ENCODE measurements at regions not wholly inside any gene's neighbourhood (a gene's known extent, or its start where the extent isn't known, plus 50 kb on each side); places are given as distances from the start of the nearest gene placed in this dataset.

GRCh38 chr10:130809181-130809580 is 502.3 kb downstream of the TCERG1L start:
- H3K9me3 ChIP-seq (ENCODE audit: control insufficient read depth, low read depth, low read length): no peaks in the 10 kb centered on the region
- Mint-ChIP-seq H3K36me3 (ENCODE audit: insufficient read depth in 1 of 3, low read depth in 3 of 3) (no peaks in the 10 kb centered on the region), H3K9me3 (no peaks in the 10 kb centered on the region)

More at GRCh38 chr10:130809181-130809580, 502.3 kb downstream of the TCERG1L start:
- no peak overlapping the region for H2AK5ac ChIP-seq (ENCODE audit: insufficient read length, low read length)
- Mint-ChIP-seq H3K27ac (no peak overlapping the region; a peak in 2 of 7 replicates), H3K27me3 (ENCODE audit: low read depth) (peaks cover 1% of the 10 kb centered on the region; the same call in 1 of the 2 replicates), H3K4me1 (peaks cover 34 to 36% of the 10 kb centered on the region in 2 experiments), H3K4me3 (no peak overlapping the region)
- H3K27ac ChIP-seq (ENCODE audit: insufficient read length, low read depth, low read length): no peak overlapping the region
- no peaks in the 10 kb centered on the region for H3K79me1 ChIP-seq (ENCODE audit: insufficient read depth, low read depth, low read length, poor library complexity, severe bottlenecking)
- WGBS (ENCODE audit: extremely low coverage, insufficient read length, low lambda C conversion rate): no CpG with 5 or more reads among the region's 9 CpGs
- no peaks in the 10 kb centered on the region for H3K27me3 ChIP-seq (ENCODE audit: insufficient read depth, low read length)
- no peaks in the 10 kb centered on the region for H3K79me2 ChIP-seq (ENCODE audit: insufficient read depth, low read length)
- no peak overlapping the region for H4K91ac ChIP-seq (ENCODE audit: insufficient read length, low read depth, low read length)
- no peak overlapping the region for H2BK120ac ChIP-seq (ENCODE audit: low read depth, low read length, poor library complexity, severe bottlenecking)
- H2BK5ac ChIP-seq (ENCODE audit: insufficient read length, low read length): no peak overlapping the region
- TF ChIP-seq CTCF (conservative IDR thresholded peaks at IDR 0.05): no peak
- no peak overlapping the region for H3K23ac ChIP-seq (ENCODE audit: insufficient read length, low read depth, low read length)
- H4K8ac ChIP-seq (replicated peaks; ENCODE audit: insufficient read length, low read depth, low read length): no peak overlapping the region
- H3K18ac ChIP-seq (ENCODE audit: insufficient read length, low read depth, low read length): no peak overlapping the region
- no peak overlapping the region for H2BK20ac ChIP-seq (ENCODE audit: low read depth, low read length, poor library complexity, severe bottlenecking)
- H3K9ac ChIP-seq (ENCODE audit: extremely low read depth, insufficient read length, low read length): no peak overlapping the region
- no peak overlapping the region for H3K14ac ChIP-seq (ENCODE audit: insufficient read depth, low read length)
- no peak overlapping the region for H3K4me2 ChIP-seq (ENCODE audit: insufficient read depth, insufficient read length, low read length)
- no peak overlapping the region for H2BK12ac ChIP-seq (ENCODE audit: insufficient read length, low read depth, low read length)
- DNase-seq: no peak
- H2AFZ ChIP-seq (ENCODE audit: low read length): no peak overlapping the region
- H3K23me2 ChIP-seq (ENCODE audit: insufficient read length, low read depth, low read length, poor library complexity, severe bottlenecking): no peaks in the 10 kb centered on the region
- no peak overlapping the region for H3K56ac ChIP-seq (ENCODE audit: insufficient read length, low read depth, low read length)
- H3K4ac ChIP-seq (ENCODE audit: low read depth, low read length): no peak overlapping the region
- H4K5ac ChIP-seq (ENCODE audit: insufficient read length, low read depth, low read length): no peak overlapping the region
- no peak overlapping the region for H2BK15ac ChIP-seq (ENCODE audit: low read depth, low read length)
- H3T11ph ChIP-seq (ENCODE audit: low read length): no peak overlapping the region
- peaks cover 3% of the 10 kb centered on the region; the same call in 1 of the 2 replicates for H3K4me1 ChIP-seq (ENCODE audit: insufficient read depth, low read length)
- H4K20me1 ChIP-seq (ENCODE audit: control insufficient read depth, insufficient read depth, insufficient read length): peaks cover 3% of the 10 kb centered on the region

All from H9 (cell line).